ENCODE measurements at regions not wholly inside any gene's neighbourhood (a gene's known extent, or its start where the extent isn't known, plus 50 kb on each side); places are given as distances from the start of the nearest gene placed in this dataset.

GRCh38 chr12:92495108-92495507 is 207.7 kb upstream of the PLEKHG7 start:
- Histone ChIP-seq H3K27me3 (ENCODE audit: low read depth) (no peaks in the 10 kb centered on the region), H3K9me3 (no peaks in the 10 kb centered on the region), H3K27ac (no peak overlapping the region), H3K4me3 (no peak overlapping the region), H3K4me1 (no peaks in the 10 kb centered on the region), H3K36me3 (no peaks in the 10 kb centered on the region)
- DNase-seq (no peak), ATAC-seq (no peak)
- TF ChIP-seq CTCF (IDR thresholded peaks at IDR 0.05) = no peak
- intact Hi-C loops (cut with DNase I) = no loop called here

GRCh38 chr12:92493816-92494215 is 209.0 kb upstream of the PLEKHG7 start:
- no peak for DNase-seq
- no peak for TF ChIP-seq CTCF (IDR thresholded peaks at IDR 0.05)
- H3K4me1 ChIP-seq = no peaks in the 10 kb centered on the region
- intact Hi-C loops (cut with DNase I) = no loop called here
- H3K36me3 ChIP-seq = no peaks in the 10 kb centered on the region
- ATAC-seq = no peak
- no peak overlapping the region for H3K4me3 ChIP-seq
- H3K9me3 ChIP-seq = no peaks in the 10 kb centered on the region
- no peak overlapping the region for H3K27ac ChIP-seq
- no peaks in the 10 kb centered on the region for H3K27me3 ChIP-seq (ENCODE audit: low read depth)

- DNase-seq = no peak
- no peaks in the 10 kb centered on the region for H3K9me3 ChIP-seq
- no peak overlapping the region for H3K27ac ChIP-seq
- ATAC-seq = no peak
- TF ChIP-seq CTCF (IDR thresholded peaks at IDR 0.05) = no peak
- no peaks in the 10 kb centered on the region for H3K36me3 ChIP-seq
- H3K27me3 ChIP-seq (ENCODE audit: low read depth) = no peaks in the 10 kb centered on the region
- H3K4me3 ChIP-seq = no peak overlapping the region
- intact Hi-C loops (cut with DNase I) = no loop called here
- no peaks in the 10 kb centered on the region for H3K4me1 ChIP-seq
Observed at GRCh38 chr12:92492995-92493394, 209.8 kb upstream of the PLEKHG7 start.

- Histone ChIP-seq H3K4me3 (no peak overlapping the region), H3K27me3 (ENCODE audit: low read depth) (no peaks in the 10 kb centered on the region), H3K27ac (no peak overlapping the region), H3K36me3 (no peaks in the 10 kb centered on the region), H3K9me3 (no peaks in the 10 kb centered on the region), H3K4me1 (no peaks in the 10 kb centered on the region)
- intact Hi-C loops (cut with DNase I) = no loop called here
- ATAC-seq = no peak
- no peak for TF ChIP-seq CTCF (IDR thresholded peaks at IDR 0.05)
- DNase-seq = no peak
Observed at GRCh38 chr12:92492291-92492690, 210.5 kb upstream of the PLEKHG7 start.

GRCh38 chr12:92489781-92490180 is 213.0 kb upstream of the PLEKHG7 start:
- intact Hi-C loops (cut with DNase I) = no loop called here
- H3K9me3 ChIP-seq = no peaks in the 10 kb centered on the region
- H3K4me3 ChIP-seq = no peak overlapping the region
- H3K36me3 ChIP-seq = no peaks in the 10 kb centered on the region
- DNase-seq (no peak), ATAC-seq (no peak)
- no peaks in the 10 kb centered on the region for H3K4me1 ChIP-seq
- no peak overlapping the region for H3K27ac ChIP-seq
- no peak for TF ChIP-seq CTCF (IDR thresholded peaks at IDR 0.05)
- no peaks in the 10 kb centered on the region for H3K27me3 ChIP-seq (ENCODE audit: low read depth)

- H3K4me3 ChIP-seq = no peak overlapping the region
- H3K9me3 ChIP-seq = no peaks in the 10 kb centered on the region
- H3K27ac ChIP-seq = no peak overlapping the region
- H3K27me3 ChIP-seq (ENCODE audit: low read depth) = no peaks in the 10 kb centered on the region
- no peak for DNase-seq
- TF ChIP-seq CTCF (IDR thresholded peaks at IDR 0.05) = no peak
- no peaks in the 10 kb centered on the region for H3K36me3 ChIP-seq
- H3K4me1 ChIP-seq = no peaks in the 10 kb centered on the region
- intact Hi-C loops (cut with DNase I) = no loop called here
- no peak for ATAC-seq
Observed at GRCh38 chr12:92488735-92489134, 214.1 kb upstream of the PLEKHG7 start.

All from lower lobe of right lung (tissue), 2 donors.